ENCODE measurements at regions not wholly inside any gene's neighbourhood (a gene's known extent, or its start where the extent isn't known, plus 50 kb on each side); places are given as distances from the start of the nearest gene placed in this dataset.

DNA sequence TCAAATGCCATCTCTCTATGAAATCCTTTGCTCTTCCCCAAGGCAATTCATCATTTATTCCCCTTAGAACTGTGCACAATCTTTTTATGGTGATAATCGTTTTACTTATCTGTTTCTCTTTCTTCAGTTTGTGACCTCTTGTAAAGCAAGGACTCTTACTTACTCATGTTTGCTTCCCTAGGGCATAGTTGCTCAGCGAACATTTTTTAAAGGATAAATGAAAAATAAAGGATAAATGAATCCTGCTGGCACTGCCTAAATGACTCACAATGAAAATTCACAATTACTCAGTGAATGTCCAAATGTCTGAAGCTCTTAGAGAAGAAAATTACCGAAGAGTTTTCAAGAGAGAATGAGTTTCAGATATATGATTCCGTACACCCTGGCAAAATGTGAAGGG is 671.7 kb downstream of the CDH11 start:
- no peak for DNase-seq
- H3K4me1 ChIP-seq (ENCODE audit: control insufficient read depth, insufficient read depth, low read length) = no peaks in the 10 kb centered on the region
- no peaks in the 10 kb centered on the region for H3K27me3 ChIP-seq (ENCODE audit: control insufficient read depth, insufficient read depth, low read length)
- H3K36me3 ChIP-seq (ENCODE audit: control insufficient read depth, insufficient read depth, low read length) = no peaks in the 10 kb centered on the region
- WGBS (ENCODE audit: insufficient coverage, low lambda C conversion rate) = 81% methylated on average over 4 of the region's 4 CpGs
- H3K9me3 ChIP-seq (ENCODE audit: control insufficient read depth, low read depth, low read length) = no peaks in the 10 kb centered on the region
- H3K27ac ChIP-seq (ENCODE audit: low read length) = no peak overlapping the region
- H3K4me3 ChIP-seq (ENCODE audit: low read length) = no peak overlapping the region

DNA sequence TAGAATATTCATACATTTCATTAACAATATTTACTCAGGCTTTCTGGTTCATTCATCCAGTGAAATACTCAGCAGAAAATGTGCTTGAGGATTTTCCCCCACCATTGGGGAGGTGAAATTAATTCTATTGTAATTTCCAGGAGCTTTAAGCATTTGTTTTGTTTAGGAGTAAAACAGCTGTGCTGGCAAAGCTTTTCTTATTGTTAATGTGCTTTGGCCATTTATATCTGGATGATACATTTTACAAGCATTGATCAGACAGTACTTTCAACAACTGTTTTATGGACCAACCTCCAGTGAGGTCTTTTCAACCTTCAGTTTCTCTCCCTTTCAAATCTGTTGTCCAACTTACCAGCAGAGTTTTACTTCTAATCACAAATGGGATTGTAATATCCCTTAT is 672.4 kb downstream of the CDH11 start:
- DNase-seq = no peak
- H3K36me3 ChIP-seq (ENCODE audit: control insufficient read depth, insufficient read depth, low read length) = no peaks in the 10 kb centered on the region
- H3K27me3 ChIP-seq (ENCODE audit: control insufficient read depth, insufficient read depth, low read length) = no peaks in the 10 kb centered on the region
- no peak overlapping the region for H3K27ac ChIP-seq (ENCODE audit: low read length)
- H3K4me1 ChIP-seq (ENCODE audit: control insufficient read depth, insufficient read depth, low read length) = no peaks in the 10 kb centered on the region
- no peaks in the 10 kb centered on the region for H3K9me3 ChIP-seq (ENCODE audit: control insufficient read depth, low read depth, low read length)
- no peak overlapping the region for H3K4me3 ChIP-seq (ENCODE audit: low read length)

DNA sequence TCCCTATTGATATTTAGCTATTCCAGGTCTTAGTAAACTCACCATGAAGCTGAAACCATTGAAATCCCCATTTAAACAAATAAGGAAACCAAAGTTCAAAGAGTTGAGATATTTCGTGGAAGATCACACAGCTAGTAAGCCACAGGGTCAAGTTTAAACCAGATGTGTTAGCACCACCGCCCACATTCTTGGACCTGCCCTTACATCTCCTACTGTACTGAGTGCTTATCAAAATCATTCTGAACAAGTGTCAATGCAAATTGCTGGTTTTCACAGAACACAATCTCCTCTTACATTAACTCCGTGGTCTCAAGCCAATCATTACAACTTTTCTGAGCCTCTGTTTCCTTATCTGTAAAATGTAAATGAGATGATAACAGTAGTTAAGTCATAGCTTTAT is 676.2 kb downstream of the CDH11 start:
- 22% methylated on average over 1 of the region's 3 CpGs for WGBS (ENCODE audit: insufficient coverage, low lambda C conversion rate)
- DNase-seq = peak; percentile 42 to 61
- H3K27ac ChIP-seq (ENCODE audit: low read length) = no peak overlapping the region

DNA sequence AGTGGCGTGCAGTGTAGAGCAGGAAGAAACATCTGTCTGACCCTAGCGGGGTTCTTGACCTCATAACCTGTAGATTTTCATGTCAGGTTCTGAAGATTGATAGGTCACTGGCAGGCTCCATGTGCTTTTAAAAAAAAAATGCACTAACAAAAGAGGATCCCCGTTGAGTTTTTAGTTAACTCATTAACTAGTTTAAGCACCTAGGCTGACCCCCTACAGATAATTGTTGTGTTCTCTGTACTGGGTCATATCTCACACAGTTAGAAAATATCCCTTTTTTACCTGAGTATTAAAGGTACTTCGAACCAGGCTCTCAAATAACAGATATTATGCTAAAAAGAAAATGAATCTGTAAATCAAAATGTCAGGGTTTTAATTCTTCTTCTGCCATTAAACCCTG is 676.6 kb downstream of the CDH11 start:
- no peak for DNase-seq
- H3K4me1 ChIP-seq (ENCODE audit: control insufficient read depth, insufficient read depth, low read length) = no peaks in the 10 kb centered on the region
- H3K36me3 ChIP-seq (ENCODE audit: control insufficient read depth, insufficient read depth, low read length) = no peaks in the 10 kb centered on the region
- no peaks in the 10 kb centered on the region for H3K27me3 ChIP-seq (ENCODE audit: control insufficient read depth, insufficient read depth, low read length)
- H3K4me3 ChIP-seq (ENCODE audit: low read length) = no peak overlapping the region
- no peaks in the 10 kb centered on the region for H3K9me3 ChIP-seq (ENCODE audit: control insufficient read depth, low read depth, low read length)
- no peak overlapping the region for H3K27ac ChIP-seq (ENCODE audit: low read length)
- no CpG with 5 or more reads among the region's 4 CpGs for WGBS (ENCODE audit: insufficient coverage, low lambda C conversion rate)

More for the DNA sequence above, 676.2 kb downstream of the CDH11 start:
- Histone ChIP-seq H3K4me1 (ENCODE audit: control insufficient read depth, insufficient read depth, low read length) (no peaks in the 10 kb centered on the region), H3K9me3 (ENCODE audit: control insufficient read depth, low read depth, low read length) (no peaks in the 10 kb centered on the region), H3K27me3 (ENCODE audit: control insufficient read depth, insufficient read depth, low read length) (no peaks in the 10 kb centered on the region), H3K36me3 (ENCODE audit: control insufficient read depth, insufficient read depth, low read length) (no peaks in the 10 kb centered on the region), H3K4me3 (ENCODE audit: low read length) (no peak overlapping the region)

DNA sequence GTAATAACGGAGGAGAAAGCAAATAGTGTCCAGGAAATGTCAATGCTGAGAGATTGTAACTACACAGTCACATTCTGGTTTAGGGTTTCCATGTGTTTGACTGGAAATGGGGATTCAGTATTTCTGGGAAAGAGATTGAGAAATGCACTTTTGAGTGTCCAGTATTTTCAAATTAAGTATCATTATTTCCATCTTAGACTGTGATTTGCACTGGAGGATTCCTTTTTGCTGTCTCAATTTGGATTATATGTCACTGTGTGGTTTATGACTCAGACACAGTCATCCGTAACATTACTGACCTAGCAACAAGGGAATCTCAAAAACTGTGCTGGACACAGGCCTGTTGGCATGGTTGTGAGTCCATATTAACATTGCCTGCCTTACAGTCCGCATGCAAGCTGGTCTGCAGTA is 681.4 kb downstream of the CDH11 start:
- H3K27ac ChIP-seq (ENCODE audit: low read length) = no peak overlapping the region
- no peaks in the 10 kb centered on the region for H3K4me1 ChIP-seq (ENCODE audit: control insufficient read depth, insufficient read depth, low read length)
- no peaks in the 10 kb centered on the region for H3K36me3 ChIP-seq (ENCODE audit: control insufficient read depth, insufficient read depth, low read length)
- H3K9me3 ChIP-seq (ENCODE audit: control insufficient read depth, low read depth, low read length) = no peaks in the 10 kb centered on the region
- H3K27me3 ChIP-seq (ENCODE audit: control insufficient read depth, insufficient read depth, low read length) = no peaks in the 10 kb centered on the region
- no peak overlapping the region for H3K4me3 ChIP-seq (ENCODE audit: low read length)
- no peak for DNase-seq
- WGBS (ENCODE audit: insufficient coverage, low lambda C conversion rate) = 60% methylated on average over 1 of the region's 3 CpGs

DNA sequence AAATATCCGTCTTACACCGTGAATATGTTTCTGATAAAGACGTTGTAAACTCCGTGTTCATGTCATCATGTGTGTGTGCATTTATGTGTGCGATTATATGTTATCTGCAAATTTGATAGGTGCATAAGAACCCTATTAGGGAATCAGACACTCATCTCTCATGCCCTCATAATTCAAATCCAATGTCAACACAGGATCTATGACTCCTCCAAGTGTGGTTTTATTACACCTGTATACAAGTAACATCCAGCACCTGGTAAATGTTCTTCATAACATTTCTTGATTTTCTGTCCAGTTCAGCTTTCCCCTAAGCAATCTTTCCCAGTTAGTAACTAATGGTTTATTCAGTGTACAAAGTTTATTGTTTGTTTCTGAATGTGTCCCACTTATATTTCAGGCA is 681.9 kb downstream of the CDH11 start:
- no peaks in the 10 kb centered on the region for H3K4me1 ChIP-seq (ENCODE audit: control insufficient read depth, insufficient read depth, low read length)
- H3K27me3 ChIP-seq (ENCODE audit: control insufficient read depth, insufficient read depth, low read length) = no peaks in the 10 kb centered on the region
- H3K36me3 ChIP-seq (ENCODE audit: control insufficient read depth, insufficient read depth, low read length) = no peaks in the 10 kb centered on the region
- H3K27ac ChIP-seq (ENCODE audit: low read length) = no peak overlapping the region
- 100% methylated on average over 2 of the region's 5 CpGs for WGBS (ENCODE audit: insufficient coverage, low lambda C conversion rate)
- H3K4me3 ChIP-seq (ENCODE audit: low read length) = no peak overlapping the region
- DNase-seq = no peak
- H3K9me3 ChIP-seq (ENCODE audit: control insufficient read depth, low read depth, low read length) = no peaks in the 10 kb centered on the region

DNA sequence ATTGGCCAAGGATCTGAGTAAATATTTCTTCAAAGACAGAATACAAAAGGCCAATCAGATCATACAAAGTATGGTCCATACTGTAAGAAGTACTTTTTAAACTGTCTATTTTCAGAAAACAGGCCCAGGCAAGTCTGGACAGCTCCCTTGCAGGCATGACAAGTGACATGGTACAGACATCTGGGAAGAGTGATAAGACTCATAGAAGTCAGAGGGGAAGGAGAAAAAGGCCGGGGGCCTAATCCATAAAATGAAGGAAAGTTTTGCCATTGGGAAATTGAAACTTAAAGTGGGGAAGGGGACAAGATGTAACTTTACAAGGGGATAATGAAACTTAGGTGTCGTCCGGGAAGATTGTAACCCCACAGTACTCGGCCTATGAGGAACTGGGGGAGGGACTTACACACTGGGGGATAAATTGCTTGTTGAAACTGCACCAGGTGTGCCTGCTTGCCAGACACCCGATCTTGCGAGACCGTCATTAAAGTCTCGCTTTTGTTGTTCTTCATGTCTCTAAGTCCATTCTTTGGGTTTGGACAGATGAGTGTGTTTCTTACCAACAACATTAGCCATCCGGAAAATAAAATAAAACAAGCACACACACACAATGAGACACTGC is 684.0 kb downstream of the CDH11 start:
- no peak for DNase-seq
- no CpG with 5 or more reads among the region's 9 CpGs for WGBS (ENCODE audit: insufficient coverage, low lambda C conversion rate)
- Histone ChIP-seq H3K36me3 (ENCODE audit: control insufficient read depth, insufficient read depth, low read length) (no peaks in the 10 kb centered on the region), H3K27me3 (ENCODE audit: control insufficient read depth, insufficient read depth, low read length) (no peaks in the 10 kb centered on the region), H3K4me3 (ENCODE audit: low read length) (no peak overlapping the region), H3K27ac (ENCODE audit: low read length) (no peak overlapping the region), H3K4me1 (ENCODE audit: control insufficient read depth, insufficient read depth, low read length) (no peaks in the 10 kb centered on the region), H3K9me3 (ENCODE audit: control insufficient read depth, low read depth, low read length) (no peaks in the 10 kb centered on the region)

DNA sequence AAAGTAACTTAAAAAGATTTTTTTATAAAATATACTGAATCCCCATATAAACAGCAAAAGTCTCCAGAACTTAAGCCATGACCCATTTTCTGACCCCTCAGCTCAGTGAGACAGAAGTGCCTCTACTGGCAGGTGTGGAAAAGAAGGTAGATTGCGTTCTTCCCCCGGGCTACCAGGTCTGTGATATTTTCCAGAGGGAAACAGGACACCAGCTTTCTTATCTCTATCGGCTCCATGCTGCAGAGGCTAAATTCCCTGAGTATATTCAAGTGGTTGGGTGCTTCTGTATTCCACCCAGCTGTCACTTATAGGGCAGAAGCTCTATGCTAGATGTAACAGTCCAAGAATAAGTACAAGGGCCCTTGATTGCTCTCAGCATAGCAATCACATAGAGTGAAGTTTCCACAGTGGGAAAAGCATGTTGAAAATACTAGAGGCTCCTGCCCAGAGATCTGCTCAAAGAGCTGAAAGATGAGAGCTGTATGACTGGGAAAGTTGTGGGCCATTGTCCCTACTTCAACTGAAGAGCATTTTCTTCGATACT is 687.3 kb downstream of the CDH11 start:
- DNase-seq = no peak
- Histone ChIP-seq H3K9me3 (ENCODE audit: control insufficient read depth, low read depth, low read length) (no peaks in the 10 kb centered on the region), H3K27ac (ENCODE audit: low read length) (no peak overlapping the region), H3K27me3 (ENCODE audit: control insufficient read depth, insufficient read depth, low read length) (no peaks in the 10 kb centered on the region), H3K36me3 (ENCODE audit: control insufficient read depth, insufficient read depth, low read length) (no peaks in the 10 kb centered on the region), H3K4me3 (ENCODE audit: low read length) (no peak overlapping the region), H3K4me1 (ENCODE audit: control insufficient read depth, insufficient read depth, low read length) (no peaks in the 10 kb centered on the region)
- no CpG with 5 or more reads among the region's 4 CpGs for WGBS (ENCODE audit: insufficient coverage, low lambda C conversion rate)

DNA sequence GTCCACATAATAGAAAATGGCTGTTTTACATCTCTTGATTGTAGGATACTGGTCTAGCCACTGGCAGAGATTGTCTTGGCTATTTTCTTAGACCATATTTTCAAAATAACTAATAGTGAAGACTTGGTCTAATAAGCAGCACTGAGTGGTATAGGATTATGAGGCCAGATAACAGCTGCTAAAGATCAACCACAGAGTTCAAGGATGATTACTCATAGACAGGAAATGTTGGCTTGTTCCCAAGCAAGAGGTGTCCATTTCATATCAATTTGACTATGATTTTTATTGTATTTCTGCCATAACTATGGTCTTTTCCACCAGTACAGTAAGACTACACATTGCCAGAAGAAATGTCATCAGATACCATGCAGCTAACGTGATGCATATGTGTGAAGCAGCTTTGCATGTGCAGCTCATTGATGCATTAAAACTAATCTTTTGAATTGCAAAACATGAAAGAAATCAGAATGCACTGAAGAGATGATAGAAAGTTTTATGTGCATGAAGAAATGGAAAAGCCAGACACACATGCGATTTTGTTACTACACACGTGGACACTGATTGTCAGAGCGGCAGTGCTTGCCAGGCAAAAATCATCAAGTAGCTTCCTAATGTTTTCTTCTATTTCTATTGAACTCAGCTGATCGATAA is 693.3 kb downstream of the CDH11 start:
- Histone ChIP-seq H3K4me3 (ENCODE audit: low read length) (no peak overlapping the region), H3K9me3 (ENCODE audit: control insufficient read depth, low read depth, low read length) (no peaks in the 10 kb centered on the region), H3K36me3 (ENCODE audit: control insufficient read depth, insufficient read depth, low read length) (no peaks in the 10 kb centered on the region), H3K27me3 (ENCODE audit: control insufficient read depth, insufficient read depth, low read length) (no peaks in the 10 kb centered on the region), H3K4me1 (ENCODE audit: control insufficient read depth, insufficient read depth, low read length) (peaks cover 20% of the 10 kb centered on the region), H3K27ac (ENCODE audit: low read length) (peak overlapping the region; percentile 62)
- DNase-seq = peak; percentile 12 to 44
- WGBS (ENCODE audit: insufficient coverage, low lambda C conversion rate) = no CpG with 5 or more reads among the region's 5 CpGs

DNA sequence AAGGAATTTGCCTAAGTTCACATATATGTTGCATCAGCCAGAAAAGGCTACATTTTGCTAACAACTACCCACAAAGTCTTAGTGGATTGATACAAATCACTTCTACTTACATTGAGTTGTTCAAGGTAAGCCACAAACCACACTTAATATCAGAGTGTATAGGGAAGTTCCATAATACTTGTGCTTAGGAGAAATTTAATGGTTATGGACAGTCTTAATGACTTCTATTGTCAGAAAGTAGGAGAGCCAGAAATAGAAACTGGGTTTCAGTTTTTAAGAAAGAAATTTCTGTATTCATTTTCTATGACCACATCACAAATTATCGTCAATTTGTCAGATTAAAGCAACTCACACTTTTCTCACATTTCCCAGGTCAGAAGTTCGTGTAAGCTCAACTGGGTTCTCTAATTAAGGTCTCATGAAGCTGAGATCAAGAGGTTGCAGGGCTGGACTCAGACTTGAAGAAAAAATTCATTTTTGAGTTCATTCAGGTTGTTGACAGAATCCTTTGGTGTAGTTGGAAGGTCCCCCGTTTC is 695.7 kb downstream of the CDH11 start:
- no peaks in the 10 kb centered on the region for H3K9me3 ChIP-seq (ENCODE audit: control insufficient read depth, low read depth, low read length)
- H3K36me3 ChIP-seq (ENCODE audit: control insufficient read depth, insufficient read depth, low read length) = no peaks in the 10 kb centered on the region
- DNase-seq = no peak
- 100% methylated on average over 1 of the region's 3 CpGs for WGBS (ENCODE audit: insufficient coverage, low lambda C conversion rate)
- peaks cover 20% of the 10 kb centered on the region for H3K4me1 ChIP-seq (ENCODE audit: control insufficient read depth, insufficient read depth, low read length)
- no peak overlapping the region for H3K4me3 ChIP-seq (ENCODE audit: low read length)
- H3K27ac ChIP-seq (ENCODE audit: low read length) = peak overlapping the region; percentile 54
- no peaks in the 10 kb centered on the region for H3K27me3 ChIP-seq (ENCODE audit: control insufficient read depth, insufficient read depth, low read length)

DNA sequence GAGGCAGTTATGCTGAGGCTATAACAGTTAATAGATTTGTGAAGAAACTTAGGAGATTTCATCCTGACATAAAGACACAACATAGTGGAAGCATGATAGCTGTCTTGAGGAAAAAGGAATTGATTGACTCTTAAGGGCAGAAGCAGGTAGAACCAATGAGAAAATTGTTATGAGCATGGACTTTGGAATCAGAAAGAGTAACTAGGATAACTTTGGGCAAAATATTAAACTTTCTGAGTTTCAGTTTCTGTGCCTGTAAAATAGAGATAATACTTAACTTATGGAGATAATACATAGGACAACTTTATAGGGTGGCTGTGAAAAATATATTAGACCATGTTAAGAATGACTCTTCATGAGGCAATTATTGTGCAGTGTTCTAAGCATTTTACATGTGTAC is 696.5 kb downstream of the CDH11 start:
- Histone ChIP-seq H3K4me3 (ENCODE audit: low read length) (no peak overlapping the region), H3K27me3 (ENCODE audit: control insufficient read depth, insufficient read depth, low read length) (no peaks in the 10 kb centered on the region), H3K9me3 (ENCODE audit: control insufficient read depth, low read depth, low read length) (no peaks in the 10 kb centered on the region), H3K4me1 (ENCODE audit: control insufficient read depth, insufficient read depth, low read length) (peaks cover 20% of the 10 kb centered on the region), H3K27ac (ENCODE audit: low read length) (peak overlapping the region; percentile 54), H3K36me3 (ENCODE audit: control insufficient read depth, insufficient read depth, low read length) (no peaks in the 10 kb centered on the region)
- DNase-seq = peak; percentile 37 to 84
